Fibroblast of villous mesenchyme (primary cell): ENCODE measurements at regions not wholly inside any gene's neighbourhood (a gene's known extent, or its start where the extent isn't known, plus 50 kb on each side); places are given as distances from the start of the nearest gene placed in this dataset.
A peak's percentile ranks its signal among the peaks of the same experiment; 100 is the strongest.

Source experiments
- DNase-seq: peaks from one replicate; pipeline ENCODE4 v3.0.0-alpha.2; 2010; ENCODE audit warnings: low read depth
- H3K4me3 ChIP-seq: 2 replicates; pipeline ENCODE4 v1.5.1; 2011; ENCODE audit warnings: low read depth, mild to moderate bottlenecking, low read length
- CTCF ChIP-seq: IDR thresholded peaks from 2 replicates; pipeline ENCODE4 v1.5.1; 2012; ENCODE audit warnings: low read depth, mild to moderate bottlenecking, low read length; ENCODE audit not compliant: insufficient read depth

GRCh38 chr4:112058433-112058832, 86.8 kb upstream of the FAM241A start:
- H3K4me3 ChIP-seq = no peak overlapping the region
- peak; percentile 14 for DNase-seq
- TF ChIP-seq CTCF = no peak

GRCh38 chr4:112060212-112060611, 85.0 kb upstream of the FAM241A start:
- H3K4me3 ChIP-seq = no peak overlapping the region
- peak; percentile 41 for DNase-seq
- TF ChIP-seq CTCF = peak; percentile 60

- DNase-seq = no peak
- no peak for TF ChIP-seq CTCF
- H3K4me3 ChIP-seq = no peak overlapping the region
Measured at GRCh38 chr4:112061207-112061817, 83.9 kb upstream of the FAM241A start.

GRCh38 chr4:112063260-112063659, 82.0 kb upstream of the FAM241A start:
- H3K4me3 ChIP-seq = no peak overlapping the region
- DNase-seq = no peak

GRCh38 chr4:112069110-112069509, 76.1 kb upstream of the FAM241A start:
- H3K4me3 ChIP-seq = no peak overlapping the region
- no peak for TF ChIP-seq CTCF
- no peak for DNase-seq

More at GRCh38 chr4:112063260-112063659, 82.0 kb upstream of the FAM241A start:
- no peak for TF ChIP-seq CTCF

- no peak for DNase-seq
- TF ChIP-seq CTCF = no peak
- no peak overlapping the region for H3K4me3 ChIP-seq
Measured at GRCh38 chr4:112073181-112073580, 72.1 kb upstream of the FAM241A start.

GRCh38 chr4:112075129-112075753, 70.0 kb upstream of the FAM241A start:
- peak; percentile 84 for TF ChIP-seq CTCF
- DNase-seq = peak; percentile 59
- H3K4me3 ChIP-seq = no peak overlapping the region
